Tibial nerve (tissue), 4 donors: ENCODE measurements at regions not wholly inside any gene's neighbourhood (a gene's known extent, or its start where the extent isn't known, plus 50 kb on each side); places are given as distances from the start of the nearest gene placed in this dataset.

Experiments
- DNase-seq, 2 donors: peaks; one replicate each; pipeline ENCODE4 v3.0.0-alpha.2; 2019; ENCODE audit warnings: low spot score in 2 of 2
- H3K27ac ChIP-seq, 4 donors: fragments of 200-600 bp; sonication (generic) in 3 of 4; one replicate each; pipeline ENCODE4 v1.5.1; 2017 to 2019; ENCODE audit warnings: mild to moderate bottlenecking in 1 of 4
- H3K27me3 ChIP-seq, 2 donors: fragments of 200-600 bp; sonication (generic) in 1 of 2; one replicate each; pipeline versions ENCODE4 v1.5.1 to v1.6.0; 2017 to 2019
- H3K36me3 ChIP-seq, 3 donors: fragments of 200-600 bp; sonication (generic); one replicate each; pipeline ENCODE4 v1.5.1; 2018 to 2019
- H3K4me1 ChIP-seq, 4 donors: fragments of 200-600 bp; sonication (generic) in 3 of 4; one replicate each; pipeline ENCODE4 v1.5.1; 2017 to 2019
- H3K4me3 ChIP-seq, 4 donors: fragments of 200-600 bp; sonication (generic) in 3 of 4; one replicate each; pipeline ENCODE4 v1.5.1; 2017 to 2019; ENCODE audit warnings: mild to moderate bottlenecking in 1 of 4, moderate library complexity in 1 of 4
- H3K9me3 ChIP-seq, 4 donors: fragments of 200-600 bp; sonication (generic) in 3 of 4; one replicate each; pipeline ENCODE4 v1.5.1; 2017 to 2019
- CTCF ChIP-seq, 5 experiments: fragments of 200-600 bp in 3 of 5; fragments of 450-650 bp in 2 of 5; sonication (generic) in 3 of 5; IDR thresholded peaks; one replicate each; pipeline ENCODE4 v1.5.1; 2016 to 2019; ENCODE audit warnings: antibody characterized with exemption in 5 of 5, mild to moderate bottlenecking in 3 of 5, moderate library complexity in 2 of 5
- EP300 ChIP-seq, 2 donors: sonication (generic); formaldehyde crosslinking; IDR thresholded peaks; one replicate each; pipeline ENCODE4 v1.6.1; 2017; ENCODE audit warnings: antibody characterized with exemption in 2 of 2, mild to moderate bottlenecking in 1 of 2
- POLR2A ChIP-seq, 2 donors: fragments of 450-650 bp; IDR thresholded peaks; one replicate each; pipeline ENCODE4 v1.6.1; 2017; ENCODE audit warnings: antibody characterized with exemption in 2 of 2, mild to moderate bottlenecking in 2 of 2, moderate library complexity in 2 of 2
- WGBS, 2 donors: methylation state at CpG; one replicate each; pipeline ENCODE4 v1.1.5; 2018; 5-methylcytosine and 5-hydroxymethylcytosine counted together

DNA sequence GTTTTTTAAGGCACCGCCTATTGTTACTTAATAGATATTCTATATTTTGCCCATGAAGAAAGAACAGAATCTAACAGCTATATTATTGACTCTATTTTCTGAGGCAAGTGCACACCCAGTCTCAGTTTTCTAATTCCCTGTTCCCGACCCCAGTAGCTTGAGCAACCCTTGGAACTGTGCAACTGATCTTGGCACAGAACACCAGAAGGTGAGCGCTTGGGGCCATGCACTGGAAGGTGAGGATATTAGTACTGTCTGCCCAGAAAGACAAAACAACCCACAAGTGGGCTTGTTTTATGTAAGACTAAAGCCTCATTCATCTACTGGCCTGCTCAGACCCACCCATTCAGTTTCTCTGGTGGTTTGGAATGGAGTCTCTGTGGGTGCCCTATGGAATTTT lies 188.8 kb upstream of the LINC00305 start:
- no peaks in the 10 kb centered on the region for H3K9me3 ChIP-seq
- no peaks in the 10 kb centered on the region for H3K4me1 ChIP-seq
- no peak for DNase-seq
- no peak for TF ChIP-seq CTCF (IDR thresholded peaks at IDR 0.05)
- TF ChIP-seq EP300 (IDR thresholded peaks at IDR 0.05), result no peak
- no peak for TF ChIP-seq POLR2A (IDR thresholded peaks at IDR 0.05)
- no peaks in the 10 kb centered on the region for H3K36me3 ChIP-seq
- H3K27me3 ChIP-seq, result no peaks in the 10 kb centered on the region
- 94 to 97% methylated on average over 3 of the region's 3 CpGs for WGBS, 2 donors
- H3K4me3 ChIP-seq, result no peak overlapping the region
- no peak overlapping the region for H3K27ac ChIP-seq

DNA sequence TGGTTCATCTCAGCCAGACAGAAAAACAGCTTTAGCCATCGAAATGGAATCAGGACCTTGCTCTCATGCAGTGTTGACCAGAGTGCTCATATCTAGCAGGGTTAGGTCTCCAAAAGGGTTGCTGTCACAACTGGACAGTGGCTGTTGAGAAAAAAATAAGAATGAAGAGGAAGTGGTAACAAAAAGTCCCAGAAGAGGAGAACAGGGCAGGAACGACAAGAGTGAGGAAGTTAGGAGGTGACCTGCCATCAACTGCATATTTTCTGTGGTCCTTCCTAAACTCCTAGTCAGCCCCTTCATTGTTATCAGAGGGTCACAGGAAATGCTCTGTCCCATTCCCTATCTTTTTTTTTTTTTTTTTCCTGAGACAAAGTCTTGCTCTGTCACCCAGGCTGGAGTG lies 188.1 kb upstream of the LINC00305 start:
- no peaks in the 10 kb centered on the region for H3K9me3 ChIP-seq
- no peaks in the 10 kb centered on the region for H3K4me1 ChIP-seq
- no peak overlapping the region for H3K27ac ChIP-seq
- H3K36me3 ChIP-seq, result no peaks in the 10 kb centered on the region
- H3K27me3 ChIP-seq, result no peaks in the 10 kb centered on the region
- TF ChIP-seq POLR2A (IDR thresholded peaks at IDR 0.05) (no peak), CTCF (IDR thresholded peaks at IDR 0.05) (no peak), EP300 (IDR thresholded peaks at IDR 0.05) (no peak)
- no peak overlapping the region for H3K4me3 ChIP-seq
- WGBS, 2 donors, result 63 to 70% methylated on average over 2 of the region's 2 CpGs
- no peak for DNase-seq

GRCh38 chr18:64334748-64335147 lies 185.9 kb upstream of the LINC00305 start:
- Histone ChIP-seq H3K4me3 (no peak overlapping the region), H3K27me3 (no peaks in the 10 kb centered on the region), H3K4me1 (no peaks in the 10 kb centered on the region), H3K36me3 (no peaks in the 10 kb centered on the region), H3K27ac (no peak overlapping the region), H3K9me3 (no peaks in the 10 kb centered on the region)
- no peak for DNase-seq
- no peak for TF ChIP-seq CTCF (IDR thresholded peaks at IDR 0.05)
- WGBS, 2 donors, result 57 to 59% methylated on average over 2 of the region's 2 CpGs

DNA sequence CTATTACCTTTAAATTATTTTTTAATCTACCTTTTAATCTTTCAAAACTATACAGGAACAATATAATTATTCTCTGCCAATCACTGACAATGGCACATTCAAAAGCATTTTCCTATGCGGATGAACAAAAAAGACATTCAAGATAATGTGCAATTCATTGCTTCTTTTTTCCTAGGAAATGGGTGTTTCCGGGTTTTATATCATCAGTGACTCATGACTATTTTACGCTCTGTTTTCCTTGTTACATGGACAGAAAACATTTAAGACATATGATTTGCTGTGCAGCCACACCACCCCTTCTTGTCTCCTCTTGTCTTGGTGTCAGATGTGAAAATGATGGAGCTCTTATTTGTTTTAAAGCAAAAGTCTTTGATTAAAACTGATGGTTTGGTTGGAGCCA lies 184.7 kb upstream of the LINC00305 start:
- Histone ChIP-seq H3K9me3 (no peaks in the 10 kb centered on the region), H3K36me3 (no peaks in the 10 kb centered on the region), H3K27ac (no peak overlapping the region), H3K4me3 (no peak overlapping the region), H3K4me1 (no peaks in the 10 kb centered on the region), H3K27me3 (no peaks in the 10 kb centered on the region)
- 37 to 44% methylated on average over 3 of the region's 3 CpGs for WGBS, 2 donors
- TF ChIP-seq EP300 (IDR thresholded peaks at IDR 0.05) (peak in 1 of 2 donors; percentile 11), POLR2A (IDR thresholded peaks at IDR 0.05) (no peak), CTCF (IDR thresholded peaks at IDR 0.05) (no peak)
- DNase-seq, result no peak

DNA sequence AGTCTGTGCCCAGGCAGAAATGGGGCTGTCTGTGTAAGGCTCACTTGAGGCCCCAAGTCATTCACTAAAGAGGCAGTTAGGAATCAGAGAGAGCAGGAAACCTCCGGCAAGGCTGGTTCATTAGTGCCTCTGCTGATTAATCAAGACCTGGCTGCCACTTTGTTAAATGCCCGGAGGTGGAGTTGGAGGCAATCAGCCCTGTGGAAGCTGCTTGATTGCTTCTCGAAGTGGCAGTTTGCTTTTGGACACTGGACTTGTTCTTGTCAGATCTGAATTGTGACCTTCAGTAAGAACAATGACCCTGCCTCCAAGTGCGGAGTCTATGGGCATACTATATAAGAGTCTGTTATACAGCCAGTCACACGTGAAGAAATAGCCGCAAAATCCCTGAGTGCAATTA lies 183.9 kb upstream of the LINC00305 start:
- peak overlapping the region in 1 of 4 donors; percentile 16 for H3K27ac ChIP-seq
- 41 to 47% methylated on average over 6 of the region's 6 CpGs for WGBS, 2 donors
- TF ChIP-seq POLR2A (IDR thresholded peaks at IDR 0.05), result no peak
- TF ChIP-seq EP300 (IDR thresholded peaks at IDR 0.05), result no peak
- TF ChIP-seq CTCF (IDR thresholded peaks at IDR 0.05), result no peak
- H3K36me3 ChIP-seq, result no peaks in the 10 kb centered on the region
- H3K9me3 ChIP-seq, result no peaks in the 10 kb centered on the region
- H3K4me3 ChIP-seq, result no peak overlapping the region
- DNase-seq, result no peak
- no peaks in the 10 kb centered on the region for H3K4me1 ChIP-seq
- no peaks in the 10 kb centered on the region for H3K27me3 ChIP-seq
